Panc1 (cell line): ENCODE measurements at regions not wholly inside any gene's neighbourhood (a gene's known extent, or its start where the extent isn't known, plus 50 kb on each side); places are given as distances from the start of the nearest gene placed in this dataset.

Experiments used
- CTCF ChIP-seq: fragments of 450-650 bp; IDR thresholded peaks from 2 replicates; pipeline ENCODE4 v1.5.1; 2017; ENCODE audit warnings: mild to moderate bottlenecking
- TCF7L2 ChIP-seq: IDR thresholded peaks from 2 replicates; pipeline ENCODE4 v1.6.1; 2011; ENCODE audit warnings: mild to moderate bottlenecking, low read depth, low read length, inconsistent platforms
- TF ChIP-seq, protein P1 (sequence below), 2 experiments: IDR thresholded peaks; 2 replicates each; pipeline ENCODE4 v1.6.1; 2011 to 2012; ENCODE audit warnings: low read depth in 2 of 2, control low read depth in 1 of 2, low read length in 1 of 2, mild to moderate bottlenecking in 1 of 2, moderate library complexity in 1 of 2; ENCODE audit not compliant: insufficient read depth in 1 of 2

GRCh38 chr3:152638707-152639450, 196.1 kb upstream of the P2RY1 start:
- TF ChIP-seq CTCF (no peak), TCF7L2 (no peak)
- TF ChIP-seq, protein P1, sequence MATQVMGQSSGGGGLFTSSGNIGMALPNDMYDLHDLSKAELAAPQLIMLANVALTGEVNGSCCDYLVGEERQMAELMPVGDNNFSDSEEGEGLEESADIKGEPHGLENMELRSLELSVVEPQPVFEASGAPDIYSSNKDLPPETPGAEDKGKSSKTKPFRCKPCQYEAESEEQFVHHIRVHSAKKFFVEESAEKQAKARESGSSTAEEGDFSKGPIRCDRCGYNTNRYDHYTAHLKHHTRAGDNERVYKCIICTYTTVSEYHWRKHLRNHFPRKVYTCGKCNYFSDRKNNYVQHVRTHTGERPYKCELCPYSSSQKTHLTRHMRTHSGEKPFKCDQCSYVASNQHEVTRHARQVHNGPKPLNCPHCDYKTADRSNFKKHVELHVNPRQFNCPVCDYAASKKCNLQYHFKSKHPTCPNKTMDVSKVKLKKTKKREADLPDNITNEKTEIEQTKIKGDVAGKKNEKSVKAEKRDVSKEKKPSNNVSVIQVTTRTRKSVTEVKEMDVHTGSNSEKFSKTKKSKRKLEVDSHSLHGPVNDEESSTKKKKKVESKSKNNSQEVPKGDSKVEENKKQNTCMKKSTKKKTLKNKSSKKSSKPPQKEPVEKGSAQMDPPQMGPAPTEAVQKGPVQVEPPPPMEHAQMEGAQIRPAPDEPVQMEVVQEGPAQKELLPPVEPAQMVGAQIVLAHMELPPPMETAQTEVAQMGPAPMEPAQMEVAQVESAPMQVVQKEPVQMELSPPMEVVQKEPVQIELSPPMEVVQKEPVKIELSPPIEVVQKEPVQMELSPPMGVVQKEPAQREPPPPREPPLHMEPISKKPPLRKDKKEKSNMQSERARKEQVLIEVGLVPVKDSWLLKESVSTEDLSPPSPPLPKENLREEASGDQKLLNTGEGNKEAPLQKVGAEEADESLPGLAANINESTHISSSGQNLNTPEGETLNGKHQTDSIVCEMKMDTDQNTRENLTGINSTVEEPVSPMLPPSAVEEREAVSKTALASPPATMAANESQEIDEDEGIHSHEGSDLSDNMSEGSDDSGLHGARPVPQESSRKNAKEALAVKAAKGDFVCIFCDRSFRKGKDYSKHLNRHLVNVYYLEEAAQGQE (IDR thresholded peaks at IDR 0.05; ENCODE audit: insufficient read depth in 1 of 2, low read depth in 2 of 2, low read length in 1 of 2): no peak
